ENCODE measurements at regions not wholly inside any gene's neighbourhood (a gene's known extent, or its start where the extent isn't known, plus 50 kb on each side); places are given as distances from the start of the nearest gene placed in this dataset.
"Not testable (repeated sequence)": the region's sequence is repeated elsewhere in the genome, so short reads cannot be mapped to it uniquely, and the experiment has no call there.

DNA sequence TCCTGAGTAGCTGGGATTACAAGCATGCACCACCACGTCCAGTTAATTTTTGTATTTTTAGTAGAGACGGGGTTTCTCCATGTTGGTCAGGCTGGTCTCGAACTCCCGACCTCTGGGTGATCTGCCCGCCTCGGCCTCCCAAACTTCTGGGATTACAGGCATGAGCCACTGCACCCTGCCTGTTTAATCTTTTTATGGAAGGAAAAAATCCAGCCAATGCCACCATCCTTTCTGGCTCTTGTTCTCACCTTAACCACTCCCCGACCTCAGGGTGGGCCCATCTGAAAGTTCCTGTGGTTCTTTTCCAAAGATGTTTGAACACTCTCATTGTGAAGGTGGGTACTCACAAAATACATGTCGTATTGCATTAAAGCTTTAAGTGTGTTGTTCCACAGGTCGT lies 336.2 kb downstream of the TCERG1L start:
- TF ChIP-seq, protein P1, sequence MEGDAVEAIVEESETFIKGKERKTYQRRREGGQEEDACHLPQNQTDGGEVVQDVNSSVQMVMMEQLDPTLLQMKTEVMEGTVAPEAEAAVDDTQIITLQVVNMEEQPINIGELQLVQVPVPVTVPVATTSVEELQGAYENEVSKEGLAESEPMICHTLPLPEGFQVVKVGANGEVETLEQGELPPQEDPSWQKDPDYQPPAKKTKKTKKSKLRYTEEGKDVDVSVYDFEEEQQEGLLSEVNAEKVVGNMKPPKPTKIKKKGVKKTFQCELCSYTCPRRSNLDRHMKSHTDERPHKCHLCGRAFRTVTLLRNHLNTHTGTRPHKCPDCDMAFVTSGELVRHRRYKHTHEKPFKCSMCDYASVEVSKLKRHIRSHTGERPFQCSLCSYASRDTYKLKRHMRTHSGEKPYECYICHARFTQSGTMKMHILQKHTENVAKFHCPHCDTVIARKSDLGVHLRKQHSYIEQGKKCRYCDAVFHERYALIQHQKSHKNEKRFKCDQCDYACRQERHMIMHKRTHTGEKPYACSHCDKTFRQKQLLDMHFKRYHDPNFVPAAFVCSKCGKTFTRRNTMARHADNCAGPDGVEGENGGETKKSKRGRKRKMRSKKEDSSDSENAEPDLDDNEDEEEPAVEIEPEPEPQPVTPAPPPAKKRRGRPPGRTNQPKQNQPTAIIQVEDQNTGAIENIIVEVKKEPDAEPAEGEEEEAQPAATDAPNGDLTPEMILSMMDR (optimal IDR thresholded peaks at IDR 0.05 in 1 of 3, IDR thresholded peaks at IDR 0.05 in 1 of 3, conservative IDR thresholded peaks at IDR 0.05 in 1 of 3; ENCODE audit: extremely low read depth in 1 of 3, insufficient read depth in 2 of 3, low read length in 3 of 3): not testable (repeated sequence)
- TF ChIP-seq EZH2 (IDR thresholded peaks at IDR 0.05; ENCODE audit: low read length): not testable (repeated sequence)
